Mononuclear cell (primary cell): ENCODE measurements at regions not wholly inside any gene's neighbourhood (a gene's known extent, or its start where the extent isn't known, plus 50 kb on each side); places are given as distances from the start of the nearest gene placed in this dataset.
"Not testable (repeated sequence)": the region's sequence is repeated elsewhere in the genome, so short reads cannot be mapped to it uniquely, and the experiment has no call there.

Source experiments
- H3K27me3 ChIP-seq: 2 replicates; pipeline ENCODE4 v1.6.0; 2011; ENCODE audit warnings: low read length, control low read depth; ENCODE audit not compliant: insufficient read depth
- H3K4me1 ChIP-seq: 2 replicates; pipeline ENCODE4 v1.5.1; 2011; ENCODE audit warnings: mild to moderate bottlenecking, low read length, control low read depth; ENCODE audit not compliant: insufficient read depth
- H3K4me3 ChIP-seq: 2 replicates; pipeline ENCODE4 v1.5.1; 2011; ENCODE audit warnings: mild to moderate bottlenecking, low read length, moderate library complexity
- H3K9me3 ChIP-seq: 2 replicates; pipeline ENCODE4 v1.5.1; 2011; ENCODE audit warnings: low read depth, mild to moderate bottlenecking, control low read depth, low read length

- H3K4me3 ChIP-seq, H3K9me3 ChIP-seq, H3K4me1 ChIP-seq, H3K27me3 ChIP-seq: not testable (repeated sequence)
Observed at GRCh38 chr1:245102149-245102548, 52.6 kb upstream of the KIF26B start.

- Histone ChIP-seq H3K9me3 (no peaks in the 10 kb centered on the region), H3K27me3 (no peaks in the 10 kb centered on the region), H3K4me1 (no peaks in the 10 kb centered on the region), H3K4me3 (no peak overlapping the region)
Observed at GRCh38 chr1:245099401-245099800, 55.4 kb upstream of the KIF26B start.

GRCh38 chr1:245098924-245099323 lies 55.9 kb upstream of the KIF26B start:
- Histone ChIP-seq H3K27me3 (no peaks in the 10 kb centered on the region), H3K4me3 (no peak overlapping the region), H3K9me3 (no peaks in the 10 kb centered on the region), H3K4me1 (no peaks in the 10 kb centered on the region)

GRCh38 chr1:245096311-245097066 lies 58.3 kb upstream of the KIF26B start:
- H3K9me3 ChIP-seq = no peaks in the 10 kb centered on the region
- no peaks in the 10 kb centered on the region for H3K27me3 ChIP-seq
- no peak overlapping the region for H3K4me3 ChIP-seq
- no peaks in the 10 kb centered on the region for H3K4me1 ChIP-seq

GRCh38 chr1:245095903-245096302 lies 58.9 kb upstream of the KIF26B start:
- Histone ChIP-seq H3K4me3 (no peak overlapping the region), H3K4me1 (no peaks in the 10 kb centered on the region), H3K9me3 (no peaks in the 10 kb centered on the region), H3K27me3 (no peaks in the 10 kb centered on the region)

GRCh38 chr1:245094954-245095353 lies 59.8 kb upstream of the KIF26B start:
- Histone ChIP-seq H3K4me3 (no peak overlapping the region), H3K4me1 (no peaks in the 10 kb centered on the region), H3K27me3 (no peaks in the 10 kb centered on the region), H3K9me3 (no peaks in the 10 kb centered on the region)

GRCh38 chr1:245094092-245094491 lies 60.7 kb upstream of the KIF26B start:
- H3K4me3 ChIP-seq = no peak overlapping the region
- no peaks in the 10 kb centered on the region for H3K9me3 ChIP-seq
- H3K4me1 ChIP-seq = no peaks in the 10 kb centered on the region
- no peaks in the 10 kb centered on the region for H3K27me3 ChIP-seq

- Histone ChIP-seq H3K27me3 (no peaks in the 10 kb centered on the region), H3K4me3 (no peak overlapping the region), H3K9me3 (no peaks in the 10 kb centered on the region), H3K4me1 (no peaks in the 10 kb centered on the region)
Observed at GRCh38 chr1:245092638-245092976, 62.2 kb upstream of the KIF26B start.

- Histone ChIP-seq H3K4me3 (no peak overlapping the region), H3K27me3 (no peaks in the 10 kb centered on the region), H3K4me1 (no peaks in the 10 kb centered on the region), H3K9me3 (no peaks in the 10 kb centered on the region)
Observed at GRCh38 chr1:245091818-245092637, 62.8 kb upstream of the KIF26B start.

GRCh38 chr1:245091171-245091621 lies 63.6 kb upstream of the KIF26B start:
- Histone ChIP-seq H3K4me3 (no peak overlapping the region), H3K9me3 (no peaks in the 10 kb centered on the region), H3K4me1 (no peaks in the 10 kb centered on the region), H3K27me3 (no peaks in the 10 kb centered on the region)

- H3K27me3 ChIP-seq = no peaks in the 10 kb centered on the region
- no peaks in the 10 kb centered on the region for H3K9me3 ChIP-seq
- no peaks in the 10 kb centered on the region for H3K4me1 ChIP-seq
- H3K4me3 ChIP-seq = no peak overlapping the region
Observed at GRCh38 chr1:245090491-245091090, 64.2 kb upstream of the KIF26B start.

GRCh38 chr1:245087723-245088122 lies 67.1 kb upstream of the KIF26B start:
- no peaks in the 10 kb centered on the region for H3K27me3 ChIP-seq
- H3K4me3 ChIP-seq = no peak overlapping the region
- no peaks in the 10 kb centered on the region for H3K9me3 ChIP-seq
- no peaks in the 10 kb centered on the region for H3K4me1 ChIP-seq

- H3K4me1 ChIP-seq = no peaks in the 10 kb centered on the region
- no peaks in the 10 kb centered on the region for H3K27me3 ChIP-seq
- H3K4me3 ChIP-seq = no peak overlapping the region
- H3K9me3 ChIP-seq = no peaks in the 10 kb centered on the region
Observed at GRCh38 chr1:245086389-245086969, 68.3 kb upstream of the KIF26B start.

GRCh38 chr1:245085508-245086095 lies 69.2 kb upstream of the KIF26B start:
- no peaks in the 10 kb centered on the region for H3K9me3 ChIP-seq
- no peaks in the 10 kb centered on the region for H3K4me1 ChIP-seq
- no peak overlapping the region for H3K4me3 ChIP-seq
- H3K27me3 ChIP-seq = no peaks in the 10 kb centered on the region

- Histone ChIP-seq H3K9me3 (no peaks in the 10 kb centered on the region), H3K27me3 (no peaks in the 10 kb centered on the region), H3K4me1 (no peaks in the 10 kb centered on the region), H3K4me3 (no peak overlapping the region)
Observed at GRCh38 chr1:245084551-245084950, 70.2 kb upstream of the KIF26B start.
